GM12873 (cell line): ENCODE measurements at regions not wholly inside any gene's neighbourhood (a gene's known extent, or its start where the extent isn't known, plus 50 kb on each side); places are given as distances from the start of the nearest gene placed in this dataset.

Experiments used
- TF ChIP-seq, protein P1 (sequence below): IDR thresholded peaks from 2 replicates; pipeline ENCODE4 v1.5.1; 2012; ENCODE audit warnings: low read depth, mild to moderate bottlenecking, moderate library complexity, low read length, control low read depth; ENCODE audit not compliant: insufficient read depth; ENCODE audit errors: missing control alignments

DNA sequence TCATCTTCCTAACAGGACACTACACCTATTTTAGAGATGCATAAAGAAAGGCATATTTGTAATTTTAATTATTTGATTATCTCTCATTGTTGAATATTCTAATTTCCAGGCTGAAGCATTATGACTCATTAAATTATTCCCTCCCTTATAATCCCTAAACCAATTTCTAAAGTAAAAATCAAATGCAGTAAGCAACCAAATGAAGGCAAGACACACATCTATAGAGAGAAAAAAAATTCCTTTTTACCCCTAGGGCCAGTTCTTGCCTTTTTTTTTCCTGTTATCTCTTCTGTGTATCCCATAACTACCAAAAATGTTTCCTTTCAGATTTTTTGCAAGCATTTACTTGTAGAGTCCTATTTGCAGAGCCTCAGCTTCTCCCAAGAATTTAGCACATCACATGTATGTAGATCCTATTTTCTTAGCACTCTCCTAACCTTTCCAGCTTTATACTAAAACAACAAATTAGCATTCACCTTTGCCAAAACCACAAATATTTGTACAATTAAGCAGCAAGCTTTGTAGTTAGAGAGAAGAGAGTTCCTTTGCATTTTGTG, 177.9 kb downstream of the SATB1 start:
- TF ChIP-seq, protein P1, sequence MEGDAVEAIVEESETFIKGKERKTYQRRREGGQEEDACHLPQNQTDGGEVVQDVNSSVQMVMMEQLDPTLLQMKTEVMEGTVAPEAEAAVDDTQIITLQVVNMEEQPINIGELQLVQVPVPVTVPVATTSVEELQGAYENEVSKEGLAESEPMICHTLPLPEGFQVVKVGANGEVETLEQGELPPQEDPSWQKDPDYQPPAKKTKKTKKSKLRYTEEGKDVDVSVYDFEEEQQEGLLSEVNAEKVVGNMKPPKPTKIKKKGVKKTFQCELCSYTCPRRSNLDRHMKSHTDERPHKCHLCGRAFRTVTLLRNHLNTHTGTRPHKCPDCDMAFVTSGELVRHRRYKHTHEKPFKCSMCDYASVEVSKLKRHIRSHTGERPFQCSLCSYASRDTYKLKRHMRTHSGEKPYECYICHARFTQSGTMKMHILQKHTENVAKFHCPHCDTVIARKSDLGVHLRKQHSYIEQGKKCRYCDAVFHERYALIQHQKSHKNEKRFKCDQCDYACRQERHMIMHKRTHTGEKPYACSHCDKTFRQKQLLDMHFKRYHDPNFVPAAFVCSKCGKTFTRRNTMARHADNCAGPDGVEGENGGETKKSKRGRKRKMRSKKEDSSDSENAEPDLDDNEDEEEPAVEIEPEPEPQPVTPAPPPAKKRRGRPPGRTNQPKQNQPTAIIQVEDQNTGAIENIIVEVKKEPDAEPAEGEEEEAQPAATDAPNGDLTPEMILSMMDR: no peak

DNA sequence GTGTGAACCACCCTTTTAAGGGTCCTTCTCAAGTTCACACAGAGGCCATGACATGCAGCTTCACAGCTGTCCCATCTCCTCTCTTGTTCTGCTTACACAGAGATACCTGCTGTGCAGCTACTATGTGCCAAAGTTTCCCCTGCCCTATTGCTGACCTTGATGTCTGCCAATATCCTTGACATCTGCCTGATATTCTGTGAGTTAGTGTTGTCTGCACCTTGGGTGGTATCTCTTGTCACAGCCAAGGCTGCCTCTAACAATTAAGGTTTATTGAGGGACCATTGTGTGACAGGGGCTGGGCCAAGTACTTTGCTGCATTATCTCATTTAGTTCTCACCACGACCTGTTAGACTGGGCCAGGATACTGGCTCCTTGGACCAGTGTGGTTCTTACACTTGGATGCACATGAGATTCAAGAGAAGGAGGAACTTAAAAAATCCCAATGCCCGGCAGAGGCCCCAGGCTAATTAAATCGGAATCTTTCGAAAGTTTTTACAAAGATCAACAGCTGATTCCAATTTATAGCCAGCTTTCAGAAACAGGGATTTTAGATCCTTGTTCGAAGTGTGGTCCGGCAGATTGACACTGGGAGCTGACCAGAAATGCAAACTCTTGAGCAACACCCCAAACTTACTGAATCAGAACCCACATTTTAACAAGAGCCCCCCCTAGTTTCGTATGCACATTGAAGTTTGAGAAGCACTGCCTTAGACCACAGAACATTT, 178.6 kb downstream of the SATB1 start:
- TF ChIP-seq, protein P1: no peak

DNA sequence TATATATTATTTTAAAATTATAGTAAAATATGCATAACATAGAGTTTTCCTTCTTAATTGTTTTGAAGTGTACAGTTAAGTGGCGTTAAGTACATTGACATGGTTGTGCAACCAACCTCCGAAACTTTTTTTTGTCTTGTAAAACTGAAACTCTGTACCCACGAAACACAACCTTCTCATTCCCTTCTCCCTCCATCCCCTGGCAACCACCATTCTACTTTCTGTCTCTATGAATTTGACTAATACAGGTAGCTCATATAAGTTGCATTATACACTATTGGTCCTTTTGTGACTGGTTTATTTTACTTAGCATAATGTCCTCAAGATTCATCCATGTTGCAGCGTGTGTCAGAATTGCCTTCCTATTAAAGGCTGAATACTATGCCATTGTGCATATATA, 179.4 kb downstream of the SATB1 start:
- TF ChIP-seq, protein P1: no peak

DNA sequence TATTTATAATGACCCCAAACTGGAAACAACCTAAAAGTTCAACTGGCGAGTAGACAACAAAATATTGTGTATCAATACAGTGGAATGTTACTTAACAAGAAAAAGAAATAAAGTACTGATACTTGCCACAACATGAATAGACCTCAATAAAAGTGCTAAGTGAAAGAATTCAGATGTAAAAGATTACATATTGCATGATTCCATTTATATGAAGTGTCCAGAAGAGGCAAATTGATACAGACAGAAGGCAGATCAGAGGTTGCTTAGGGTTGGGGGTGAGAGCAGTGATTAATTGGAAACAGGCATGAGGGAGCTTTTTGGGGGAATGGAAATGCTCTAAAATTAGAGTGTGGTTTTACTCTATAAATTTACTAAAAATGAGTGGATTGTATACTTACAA, 183.3 kb downstream of the SATB1 start:
- TF ChIP-seq, protein P1: no peak

DNA sequence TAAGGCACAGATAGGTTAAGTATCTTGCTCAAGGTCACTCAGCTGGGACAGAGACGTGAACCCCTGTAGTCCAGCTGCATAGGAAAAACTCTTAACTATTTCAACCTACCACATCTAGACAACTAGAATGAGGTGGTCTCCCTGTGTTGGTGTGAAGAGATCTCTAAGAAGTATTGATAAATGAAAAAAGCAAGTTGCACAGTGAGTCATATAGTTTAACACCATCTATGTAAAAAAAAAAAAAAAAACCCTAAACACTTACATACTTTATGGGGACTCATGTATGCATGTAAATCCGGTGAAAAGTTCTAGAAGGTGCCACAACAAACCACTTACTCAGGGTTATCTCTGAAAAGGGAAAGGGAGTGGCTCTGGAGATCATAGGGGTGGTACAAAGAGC, 185.5 kb downstream of the SATB1 start:
- TF ChIP-seq, protein P1: no peak

DNA sequence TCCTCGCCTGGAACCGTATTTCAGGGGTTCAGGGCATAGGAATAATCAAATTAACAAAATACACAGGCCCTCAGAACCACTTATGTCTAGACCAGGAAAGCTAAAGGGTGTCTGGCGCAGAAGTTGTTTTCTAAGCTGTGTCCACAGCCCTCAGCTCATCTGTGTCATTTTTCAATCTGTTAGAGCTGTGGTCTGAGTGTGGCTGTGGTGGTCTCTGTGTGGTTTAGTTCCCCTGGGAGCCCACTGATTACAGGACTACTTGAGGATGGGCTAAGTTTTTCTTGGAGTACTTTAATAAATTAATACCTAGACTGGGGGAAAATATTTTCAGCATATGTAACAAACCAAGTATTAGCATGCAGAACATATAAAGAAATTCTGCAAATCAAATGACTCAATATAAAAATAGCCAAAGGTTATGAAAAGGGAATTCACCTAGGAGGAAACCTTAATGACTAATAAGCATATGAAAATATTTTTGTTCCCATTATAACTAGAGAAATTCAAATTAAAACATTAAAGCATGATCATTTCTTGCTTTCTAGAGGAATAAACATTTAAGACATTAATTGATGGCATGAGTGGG, 186.3 kb downstream of the SATB1 start:
- TF ChIP-seq, protein P1: no peak

DNA sequence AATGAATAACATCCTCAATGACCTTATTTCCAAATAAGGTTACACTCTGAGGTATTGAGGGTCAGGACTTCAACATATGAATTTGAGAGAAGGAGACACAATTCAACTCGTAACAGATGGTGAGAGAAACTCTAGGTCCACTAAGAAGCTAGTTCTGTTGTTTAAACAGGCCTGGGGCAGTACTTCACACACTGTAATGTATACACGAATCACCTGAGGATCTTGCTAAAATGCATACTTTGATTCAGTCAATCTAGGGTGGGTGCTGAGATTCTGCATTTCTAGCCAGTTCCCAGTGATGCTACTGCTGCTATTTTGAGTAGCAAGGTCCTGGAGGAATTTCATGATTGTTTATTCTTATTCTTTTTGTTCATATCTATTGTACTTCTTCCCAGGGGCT, 186.8 kb downstream of the SATB1 start:
- TF ChIP-seq, protein P1: no peak
